ENCODE measurements at regions not wholly inside any gene's neighbourhood (a gene's known extent, or its start where the extent isn't known, plus 50 kb on each side); places are given as distances from the start of the nearest gene placed in this dataset.

DNA sequence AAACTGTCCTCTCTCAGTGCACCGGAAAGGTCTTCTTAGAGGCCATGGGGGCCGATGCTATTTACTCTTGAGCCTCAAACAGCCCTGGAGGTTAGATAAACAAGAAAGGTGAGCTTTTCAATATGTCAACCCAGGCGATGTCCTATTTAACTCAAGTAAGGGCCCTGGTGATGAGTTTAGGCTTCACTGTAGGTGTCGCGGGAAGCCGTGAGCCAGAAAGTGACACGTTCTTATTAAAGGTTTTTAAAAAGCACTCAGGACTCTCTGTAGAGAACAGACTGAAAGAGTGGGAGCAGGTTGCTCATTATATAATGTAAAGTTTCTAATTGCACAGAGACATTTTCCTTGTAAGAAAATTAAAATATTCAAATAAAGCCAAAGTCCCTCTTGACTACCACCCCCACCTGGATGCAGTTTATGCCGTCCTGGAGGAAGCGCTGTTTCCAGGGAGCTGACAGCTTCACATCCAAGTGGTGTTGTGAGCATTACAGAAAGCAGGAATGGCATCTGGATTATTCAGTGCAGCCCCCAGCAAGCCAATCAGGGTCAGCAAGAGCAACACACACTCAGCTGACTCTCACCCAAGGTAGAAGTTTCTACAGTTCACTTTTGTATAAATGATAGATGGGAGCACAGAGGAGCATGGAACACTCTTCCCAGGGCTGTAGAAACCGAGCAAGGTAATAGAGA lies 280.3 kb downstream of the DRD1 start:
- H3K27ac ChIP-seq (ENCODE audit: low read depth, low read length) = no peak overlapping the region
- Mint-ChIP-seq H3K36me3 (ENCODE audit: low read depth) (no peaks in the 10 kb centered on the region), H3K27me3 (ENCODE audit: insufficient read depth) (peaks cover 1% of the 10 kb centered on the region), H3K9me3 (no peaks in the 10 kb centered on the region), H3K4me3 (no peak overlapping the region), H3K27ac (no peak overlapping the region), H3K4me1 (peaks cover 4% of the 10 kb centered on the region)
- H3K4me3 ChIP-seq (ENCODE audit: low read length) = no peak overlapping the region
- H3K27me3 ChIP-seq (ENCODE audit: control insufficient read depth, insufficient read depth, low read length, poor library complexity, severe bottlenecking) = peaks cover 4% of the 10 kb centered on the region
- no peak overlapping the region for H3K9ac ChIP-seq (ENCODE audit: extremely low read depth, low read length, poor library complexity, severe bottlenecking)
- 92 to 96% methylated on average over 8 to 10 of the region's 10 CpGs for WGBS, 2 experiments (ENCODE audit: insufficient coverage in 1 of 2, insufficient read length in 1 of 2)
- no peaks in the 10 kb centered on the region for H3K36me3 ChIP-seq (ENCODE audit: control insufficient read depth, insufficient read depth, low read length)
- DNase-seq = no peak
- TF ChIP-seq, protein P1, sequence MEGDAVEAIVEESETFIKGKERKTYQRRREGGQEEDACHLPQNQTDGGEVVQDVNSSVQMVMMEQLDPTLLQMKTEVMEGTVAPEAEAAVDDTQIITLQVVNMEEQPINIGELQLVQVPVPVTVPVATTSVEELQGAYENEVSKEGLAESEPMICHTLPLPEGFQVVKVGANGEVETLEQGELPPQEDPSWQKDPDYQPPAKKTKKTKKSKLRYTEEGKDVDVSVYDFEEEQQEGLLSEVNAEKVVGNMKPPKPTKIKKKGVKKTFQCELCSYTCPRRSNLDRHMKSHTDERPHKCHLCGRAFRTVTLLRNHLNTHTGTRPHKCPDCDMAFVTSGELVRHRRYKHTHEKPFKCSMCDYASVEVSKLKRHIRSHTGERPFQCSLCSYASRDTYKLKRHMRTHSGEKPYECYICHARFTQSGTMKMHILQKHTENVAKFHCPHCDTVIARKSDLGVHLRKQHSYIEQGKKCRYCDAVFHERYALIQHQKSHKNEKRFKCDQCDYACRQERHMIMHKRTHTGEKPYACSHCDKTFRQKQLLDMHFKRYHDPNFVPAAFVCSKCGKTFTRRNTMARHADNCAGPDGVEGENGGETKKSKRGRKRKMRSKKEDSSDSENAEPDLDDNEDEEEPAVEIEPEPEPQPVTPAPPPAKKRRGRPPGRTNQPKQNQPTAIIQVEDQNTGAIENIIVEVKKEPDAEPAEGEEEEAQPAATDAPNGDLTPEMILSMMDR (conservative IDR thresholded peaks at IDR 0.05) = no peak
- no peaks in the 10 kb centered on the region for H3K4me1 ChIP-seq (ENCODE audit: control insufficient read depth, insufficient read depth, low read length)
- no peaks in the 10 kb centered on the region for H3K9me3 ChIP-seq (ENCODE audit: control insufficient read depth, low read length)

DNA sequence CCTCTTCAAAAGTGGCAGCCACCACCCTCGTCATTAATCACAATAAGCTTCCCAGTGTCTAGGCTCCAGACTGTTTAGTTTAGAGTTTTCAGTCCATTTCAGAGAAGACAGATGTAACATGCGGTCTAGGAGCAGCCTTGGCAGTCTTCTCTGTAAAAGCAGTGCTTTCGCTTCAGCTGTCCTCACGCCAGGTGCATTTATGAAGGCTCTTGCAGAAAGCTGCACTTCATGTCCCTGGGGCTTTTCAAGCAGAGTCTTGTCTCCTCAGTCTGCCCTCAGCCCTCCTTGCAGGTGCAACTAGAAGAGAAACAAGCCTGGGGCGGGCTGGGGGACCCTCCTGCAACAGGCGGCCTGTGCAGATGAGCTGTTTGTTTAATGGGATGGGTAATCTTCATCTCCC lies 281.9 kb downstream of the DRD1 start:
- no peak for DNase-seq
- Histone ChIP-seq H3K27me3 (ENCODE audit: control insufficient read depth, insufficient read depth, low read length, poor library complexity, severe bottlenecking) (peaks cover 4% of the 10 kb centered on the region), H3K27ac (ENCODE audit: low read depth, low read length) (no peak overlapping the region), H3K4me1 (ENCODE audit: control insufficient read depth, insufficient read depth, low read length) (no peaks in the 10 kb centered on the region), H3K36me3 (ENCODE audit: control insufficient read depth, insufficient read depth, low read length) (no peaks in the 10 kb centered on the region), H3K9ac (ENCODE audit: extremely low read depth, low read length, poor library complexity, severe bottlenecking) (no peak overlapping the region), H3K4me3 (ENCODE audit: low read length) (no peak overlapping the region), H3K9me3 (ENCODE audit: control insufficient read depth, low read length) (no peaks in the 10 kb centered on the region)
- 92 to 100% methylated on average over 3 to 6 of the region's 6 CpGs for WGBS, 2 experiments (ENCODE audit: insufficient coverage in 1 of 2, insufficient read length in 1 of 2)
- Mint-ChIP-seq H3K27ac (no peak overlapping the region), H3K4me3 (no peak overlapping the region), H3K9me3 (no peaks in the 10 kb centered on the region), H3K4me1 (peaks cover 4% of the 10 kb centered on the region), H3K27me3 (ENCODE audit: insufficient read depth) (peaks cover 1% of the 10 kb centered on the region), H3K36me3 (ENCODE audit: low read depth) (no peaks in the 10 kb centered on the region)
- TF ChIP-seq, protein P1 (conservative IDR thresholded peaks at IDR 0.05) = no peak

DNA sequence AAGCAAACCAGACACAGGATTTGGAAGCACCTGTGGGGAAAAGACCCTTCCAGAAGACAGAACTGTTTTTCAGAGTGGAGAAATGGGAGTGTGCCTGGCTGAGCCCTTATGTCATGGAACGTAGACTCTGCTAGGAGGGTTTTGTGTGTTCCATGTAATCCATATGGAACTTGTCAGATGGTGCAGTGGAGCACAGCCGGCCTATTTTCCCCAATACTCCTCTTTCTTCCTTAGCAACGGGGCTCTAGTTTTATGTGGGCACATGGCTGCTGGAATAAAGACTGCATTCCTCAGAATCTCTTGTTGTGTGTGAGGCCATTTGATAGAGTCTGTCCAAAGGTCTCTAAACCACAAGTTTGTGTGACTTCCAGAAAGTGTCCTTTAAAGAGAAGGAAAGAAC lies 284.0 kb downstream of the DRD1 start:
- no peaks in the 10 kb centered on the region for H3K9me3 ChIP-seq (ENCODE audit: control insufficient read depth, low read length)
- TF ChIP-seq, protein P1 (conservative IDR thresholded peaks at IDR 0.05) = no peak
- Mint-ChIP-seq H3K4me3 (no peak overlapping the region), H3K9me3 (no peaks in the 10 kb centered on the region), H3K27ac (no peak overlapping the region), H3K36me3 (ENCODE audit: low read depth) (no peaks in the 10 kb centered on the region), H3K4me1 (peaks cover 4% of the 10 kb centered on the region), H3K27me3 (ENCODE audit: insufficient read depth) (peaks cover 1% of the 10 kb centered on the region)
- H3K27ac ChIP-seq (ENCODE audit: low read depth, low read length) = no peak overlapping the region
- DNase-seq = no peak
- H3K9ac ChIP-seq (ENCODE audit: extremely low read depth, low read length, poor library complexity, severe bottlenecking) = no peak overlapping the region
- H3K4me3 ChIP-seq (ENCODE audit: low read length) = no peak overlapping the region
- no peaks in the 10 kb centered on the region for H3K36me3 ChIP-seq (ENCODE audit: control insufficient read depth, insufficient read depth, low read length)
- H3K27me3 ChIP-seq (ENCODE audit: control insufficient read depth, insufficient read depth, low read length, poor library complexity, severe bottlenecking) = peaks cover 1% of the 10 kb centered on the region
- WGBS, 2 experiments (ENCODE audit: insufficient coverage in 1 of 2, insufficient read length in 1 of 2) = 64 to 90% methylated on average over 2 to 3 of the region's 3 CpGs
- H3K4me1 ChIP-seq (ENCODE audit: control insufficient read depth, insufficient read depth, low read length) = no peaks in the 10 kb centered on the region

Data from endodermal cell (in vitro differentiated cells).